LoVo (cell line): ENCODE measurements at regions not wholly inside any gene's neighbourhood (a gene's known extent, or its start where the extent isn't known, plus 50 kb on each side); places are given as distances from the start of the nearest gene placed in this dataset.
A peak's percentile ranks its signal among the peaks of the same experiment; 100 is the strongest.

Experiments used
- DNase-seq: peaks from one replicate; pipeline ENCODE4 v3.0.0-alpha.2; 2016; ENCODE audit warnings: low spot score

GRCh38 chr3:148083526-148084182 lies 614.0 kb upstream of the AGTR1 start:
- no peak for DNase-seq

- DNase-seq, result no peak
Measured at GRCh38 chr3:148084931-148085330, 612.8 kb upstream of the AGTR1 start.

GRCh38 chr3:148087601-148088371 lies 609.9 kb upstream of the AGTR1 start:
- DNase-seq, result no peak

- DNase-seq, result no peak
Measured at GRCh38 chr3:148089171-148089570, 608.5 kb upstream of the AGTR1 start.

GRCh38 chr3:148090156-148090555 lies 607.5 kb upstream of the AGTR1 start:
- no peak for DNase-seq

- no peak for DNase-seq
Measured at GRCh38 chr3:148092624-148093347, 604.9 kb upstream of the AGTR1 start.

GRCh38 chr3:148093753-148094152 lies 604.0 kb upstream of the AGTR1 start:
- DNase-seq, result no peak

GRCh38 chr3:148095962-148096361 lies 601.7 kb upstream of the AGTR1 start:
- no peak for DNase-seq

- DNase-seq, result no peak
Measured at GRCh38 chr3:148100476-148100875, 597.2 kb upstream of the AGTR1 start.

GRCh38 chr3:148101061-148101460 lies 596.6 kb upstream of the AGTR1 start:
- no peak for DNase-seq

- DNase-seq, result no peak
Measured at GRCh38 chr3:148102156-148102555, 595.5 kb upstream of the AGTR1 start.

- no peak for DNase-seq
Measured at GRCh38 chr3:148106062-148106461, 591.6 kb upstream of the AGTR1 start.

GRCh38 chr3:148126956-148127355 lies 570.7 kb upstream of the AGTR1 start:
- no peak for DNase-seq

- no peak for DNase-seq
Measured at GRCh38 chr3:148128136-148128535, 569.6 kb upstream of the AGTR1 start.

- no peak for DNase-seq
Measured at GRCh38 chr3:148131990-148132638, 565.6 kb upstream of the AGTR1 start.

GRCh38 chr3:148136816-148137215 lies 560.9 kb upstream of the AGTR1 start:
- no peak for DNase-seq

GRCh38 chr3:148146241-148146640 lies 551.5 kb upstream of the AGTR1 start:
- no peak for DNase-seq

- DNase-seq, result no peak
Measured at GRCh38 chr3:148146947-148147826, 550.5 kb upstream of the AGTR1 start.

- DNase-seq, result no peak
Measured at GRCh38 chr3:148147903-148148302, 549.8 kb upstream of the AGTR1 start.

GRCh38 chr3:148149556-148149955 lies 548.1 kb upstream of the AGTR1 start:
- DNase-seq, result no peak

- DNase-seq, result no peak
Measured at GRCh38 chr3:148150141-148150540, 547.6 kb upstream of the AGTR1 start.

- peak; percentile 24 for DNase-seq
Measured at GRCh38 chr3:148158210-148158609, 539.5 kb upstream of the AGTR1 start.
